ENCODE measurements at regions not wholly inside any gene's neighbourhood (a gene's known extent, or its start where the extent isn't known, plus 50 kb on each side); places are given as distances from the start of the nearest gene placed in this dataset.

GRCh38 chr2:215614296-215614695, 178.4 kb upstream of the FN1 start:
- Mint-ChIP-seq H3K36me3 (peaks cover 29% of the 10 kb centered on the region), H3K27ac (no peak overlapping the region), H3K4me1 (peaks cover 43% of the 10 kb centered on the region), H3K27me3 (ENCODE audit: low read depth) (peaks cover 3% of the 10 kb centered on the region; the same call in 1 of the 2 replicates), H3K4me3 (no peak overlapping the region), H3K9me3 (peaks cover 31% of the 10 kb centered on the region)
- TF ChIP-seq, protein P1, sequence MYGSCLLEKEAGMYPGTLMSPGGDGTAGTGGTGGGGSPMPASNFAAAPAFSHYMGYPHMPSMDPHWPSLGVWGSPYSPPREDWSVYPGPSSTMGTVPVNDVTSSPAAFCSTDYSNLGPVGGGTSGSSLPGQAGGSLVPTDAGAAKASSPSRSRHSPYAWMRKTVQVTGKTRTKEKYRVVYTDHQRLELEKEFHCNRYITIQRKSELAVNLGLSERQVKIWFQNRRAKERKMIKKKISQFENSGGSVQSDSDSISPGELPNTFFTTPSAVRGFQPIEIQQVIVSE (CRISPR knock-in tag; IDR thresholded peaks at IDR 0.05; ENCODE audit: borderline replicate concordance), result no peak
- no peak for TF ChIP-seq ERG (CRISPR knock-in tag; IDR thresholded peaks at IDR 0.05)
- TF ChIP-seq ESRRA (CRISPR knock-in tag; IDR thresholded peaks at IDR 0.05; ENCODE audit: borderline replicate concordance), result no peak
- TF ChIP-seq NR3C1 (CRISPR knock-in tag; conservative IDR thresholded peaks at IDR 0.05; ENCODE audit: low read depth), result no peak
- no peak for TF ChIP-seq ETV6 (CRISPR knock-in tag; IDR thresholded peaks at IDR 0.05)
- TF ChIP-seq, protein P2, sequence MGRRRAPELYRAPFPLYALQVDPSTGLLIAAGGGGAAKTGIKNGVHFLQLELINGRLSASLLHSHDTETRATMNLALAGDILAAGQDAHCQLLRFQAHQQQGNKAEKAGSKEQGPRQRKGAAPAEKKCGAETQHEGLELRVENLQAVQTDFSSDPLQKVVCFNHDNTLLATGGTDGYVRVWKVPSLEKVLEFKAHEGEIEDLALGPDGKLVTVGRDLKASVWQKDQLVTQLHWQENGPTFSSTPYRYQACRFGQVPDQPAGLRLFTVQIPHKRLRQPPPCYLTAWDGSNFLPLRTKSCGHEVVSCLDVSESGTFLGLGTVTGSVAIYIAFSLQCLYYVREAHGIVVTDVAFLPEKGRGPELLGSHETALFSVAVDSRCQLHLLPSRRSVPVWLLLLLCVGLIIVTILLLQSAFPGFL (CRISPR knock-in tag; IDR thresholded peaks at IDR 0.05; ENCODE audit: borderline replicate concordance), result no peak
- TF ChIP-seq, protein P3, sequence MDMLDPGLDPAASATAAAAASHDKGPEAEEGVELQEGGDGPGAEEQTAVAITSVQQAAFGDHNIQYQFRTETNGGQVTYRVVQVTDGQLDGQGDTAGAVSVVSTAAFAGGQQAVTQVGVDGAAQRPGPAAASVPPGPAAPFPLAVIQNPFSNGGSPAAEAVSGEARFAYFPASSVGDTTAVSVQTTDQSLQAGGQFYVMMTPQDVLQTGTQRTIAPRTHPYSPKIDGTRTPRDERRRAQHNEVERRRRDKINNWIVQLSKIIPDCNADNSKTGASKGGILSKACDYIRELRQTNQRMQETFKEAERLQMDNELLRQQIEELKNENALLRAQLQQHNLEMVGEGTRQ (CRISPR knock-in tag; IDR thresholded peaks at IDR 0.05), result no peak
- no peak for TF ChIP-seq TEAD4 (CRISPR knock-in tag; IDR thresholded peaks at IDR 0.05)
- no peak for TF ChIP-seq ZNF232 (CRISPR knock-in tag; IDR thresholded peaks at IDR 0.05)
- TF ChIP-seq ARID4B (CRISPR knock-in tag; IDR thresholded peaks at IDR 0.05; ENCODE audit: borderline replicate concordance), result no peak
- TF ChIP-seq, protein P4, sequence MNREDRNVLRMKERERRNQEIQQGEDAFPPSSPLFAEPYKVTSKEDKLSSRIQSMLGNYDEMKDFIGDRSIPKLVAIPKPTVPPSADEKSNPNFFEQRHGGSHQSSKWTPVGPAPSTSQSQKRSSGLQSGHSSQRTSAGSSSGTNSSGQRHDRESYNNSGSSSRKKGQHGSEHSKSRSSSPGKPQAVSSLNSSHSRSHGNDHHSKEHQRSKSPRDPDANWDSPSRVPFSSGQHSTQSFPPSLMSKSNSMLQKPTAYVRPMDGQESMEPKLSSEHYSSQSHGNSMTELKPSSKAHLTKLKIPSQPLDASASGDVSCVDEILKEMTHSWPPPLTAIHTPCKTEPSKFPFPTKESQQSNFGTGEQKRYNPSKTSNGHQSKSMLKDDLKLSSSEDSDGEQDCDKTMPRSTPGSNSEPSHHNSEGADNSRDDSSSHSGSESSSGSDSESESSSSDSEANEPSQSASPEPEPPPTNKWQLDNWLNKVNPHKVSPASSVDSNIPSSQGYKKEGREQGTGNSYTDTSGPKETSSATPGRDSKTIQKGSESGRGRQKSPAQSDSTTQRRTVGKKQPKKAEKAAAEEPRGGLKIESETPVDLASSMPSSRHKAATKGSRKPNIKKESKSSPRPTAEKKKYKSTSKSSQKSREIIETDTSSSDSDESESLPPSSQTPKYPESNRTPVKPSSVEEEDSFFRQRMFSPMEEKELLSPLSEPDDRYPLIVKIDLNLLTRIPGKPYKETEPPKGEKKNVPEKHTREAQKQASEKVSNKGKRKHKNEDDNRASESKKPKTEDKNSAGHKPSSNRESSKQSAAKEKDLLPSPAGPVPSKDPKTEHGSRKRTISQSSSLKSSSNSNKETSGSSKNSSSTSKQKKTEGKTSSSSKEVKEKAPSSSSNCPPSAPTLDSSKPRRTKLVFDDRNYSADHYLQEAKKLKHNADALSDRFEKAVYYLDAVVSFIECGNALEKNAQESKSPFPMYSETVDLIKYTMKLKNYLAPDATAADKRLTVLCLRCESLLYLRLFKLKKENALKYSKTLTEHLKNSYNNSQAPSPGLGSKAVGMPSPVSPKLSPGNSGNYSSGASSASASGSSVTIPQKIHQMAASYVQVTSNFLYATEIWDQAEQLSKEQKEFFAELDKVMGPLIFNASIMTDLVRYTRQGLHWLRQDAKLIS (CRISPR knock-in tag; IDR thresholded peaks at IDR 0.05; ENCODE audit: borderline replicate concordance), result no peak
- TF ChIP-seq, protein P5, sequence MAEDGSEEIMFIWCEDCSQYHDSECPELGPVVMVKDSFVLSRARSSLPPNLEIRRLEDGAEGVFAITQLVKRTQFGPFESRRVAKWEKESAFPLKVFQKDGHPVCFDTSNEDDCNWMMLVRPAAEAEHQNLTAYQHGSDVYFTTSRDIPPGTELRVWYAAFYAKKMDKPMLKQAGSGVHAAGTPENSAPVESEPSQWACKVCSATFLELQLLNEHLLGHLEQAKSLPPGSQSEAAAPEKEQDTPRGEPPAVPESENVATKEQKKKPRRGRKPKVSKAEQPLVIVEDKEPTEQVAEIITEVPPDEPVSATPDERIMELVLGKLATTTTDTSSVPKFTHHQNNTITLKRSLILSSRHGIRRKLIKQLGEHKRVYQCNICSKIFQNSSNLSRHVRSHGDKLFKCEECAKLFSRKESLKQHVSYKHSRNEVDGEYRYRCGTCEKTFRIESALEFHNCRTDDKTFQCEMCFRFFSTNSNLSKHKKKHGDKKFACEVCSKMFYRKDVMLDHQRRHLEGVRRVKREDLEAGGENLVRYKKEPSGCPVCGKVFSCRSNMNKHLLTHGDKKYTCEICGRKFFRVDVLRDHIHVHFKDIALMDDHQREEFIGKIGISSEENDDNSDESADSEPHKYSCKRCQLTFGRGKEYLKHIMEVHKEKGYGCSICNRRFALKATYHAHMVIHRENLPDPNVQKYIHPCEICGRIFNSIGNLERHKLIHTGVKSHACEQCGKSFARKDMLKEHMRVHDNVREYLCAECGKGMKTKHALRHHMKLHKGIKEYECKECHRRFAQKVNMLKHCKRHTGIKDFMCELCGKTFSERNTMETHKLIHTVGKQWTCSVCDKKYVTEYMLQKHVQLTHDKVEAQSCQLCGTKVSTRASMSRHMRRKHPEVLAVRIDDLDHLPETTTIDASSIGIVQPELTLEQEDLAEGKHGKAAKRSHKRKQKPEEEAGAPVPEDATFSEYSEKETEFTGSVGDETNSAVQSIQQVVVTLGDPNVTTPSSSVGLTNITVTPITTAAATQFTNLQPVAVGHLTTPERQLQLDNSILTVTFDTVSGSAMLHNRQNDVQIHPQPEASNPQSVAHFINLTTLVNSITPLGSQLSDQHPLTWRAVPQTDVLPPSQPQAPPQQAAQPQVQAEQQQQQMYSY (CRISPR knock-in tag; IDR thresholded peaks at IDR 0.05), result no peak
- TF ChIP-seq ZNF671 (CRISPR knock-in tag; IDR thresholded peaks at IDR 0.05), result no peak
- no peak for TF ChIP-seq FOXJ3 (CRISPR knock-in tag; IDR thresholded peaks at IDR 0.05; ENCODE audit: borderline replicate concordance)
- TF ChIP-seq ATF3 (CRISPR knock-in tag; conservative IDR thresholded peaks at IDR 0.05), result no peak
- ChIA-PET CTCF (no interaction called here), POLR2A (interaction anchor here (0.5 to 1.1 kb wide), 2 partner anchors 12 to 178 kb away, joined by 3 read pairs; no protein-coding TSS in a partner anchor)
- ATAC-seq (no peak), DNase-seq (ENCODE audit: low spot score) (no peak)
